IMR-90 (cell line): ENCODE measurements at regions not wholly inside any gene's neighbourhood (a gene's known extent, or its start where the extent isn't known, plus 50 kb on each side); places are given as distances from the start of the nearest gene placed in this dataset.

ENCODE experiments used
- ATAC-seq: fragments of 200-7000 bp; cut with Tn5 transposase; 2 replicates; pipeline ENCODE4 v1.9.1; 2020; ENCODE audit warnings: low read depth, mild to moderate bottlenecking, moderate library complexity
- BruUV-seq: library from RNA; stranded (reverse); fragments of 400-500 nt; replicated peaks from 2 replicates; lab custom pipeline; 2021; lab: Mats Ljungman, UMichigan
- CTCF ChIA-PET: fragments of 300-600 bp; formaldehyde crosslinking; extraction: SDS; loops from one replicate; lab custom pipeline; 2021; ENCODE audit warnings: antibody characterized with exemption; lab: Yijun Ruan, JAX
- POLR2A ChIA-PET: fragments of 300-600 bp; sonication (Branson Sonifier 250); formaldehyde crosslinking; loops from one replicate; lab custom pipeline; 2022; ENCODE audit warnings: antibody characterized with exemption; ENCODE audit not compliant: unreplicated experiment; lab: Charles Lee
- DNase-seq: peaks from one replicate; pipeline ENCODE4 v3.0.0; 2013
- H2AFZ ChIP-seq: replicated peaks from 2 replicates; pipeline ENCODE3; 2013; ENCODE audit warnings: low read length, mild to moderate bottlenecking; ENCODE audit not compliant: poor library complexity
- H2AK5ac ChIP-seq: 2 replicates; pipeline ENCODE4 v1.6.1; 2013; ENCODE audit warnings: low read depth, low read length, inconsistent platforms
- H2AK9ac ChIP-seq: replicated peaks from 2 replicates; pipeline ENCODE3; 2013; ENCODE audit warnings: mild to moderate bottlenecking, low read depth, low read length, moderate library complexity; ENCODE audit not compliant: poor library complexity
- H2BK120ac ChIP-seq: 2 replicates; pipeline ENCODE4 v1.6.1; 2013; ENCODE audit warnings: low read depth, low read length, inconsistent platforms
- H2BK15ac ChIP-seq: 3 replicates; pipeline ENCODE4 v1.6.1; 2013; ENCODE audit warnings: low read depth, low read length, inconsistent platforms
- H2BK20ac ChIP-seq: 2 replicates; pipeline ENCODE4 v1.6.1; 2013; ENCODE audit warnings: low read depth, mild to moderate bottlenecking, inconsistent platforms, low read length, moderate library complexity
- H2BK5ac ChIP-seq: 2 replicates; pipeline ENCODE4 v1.6.1; 2013; ENCODE audit warnings: mild to moderate bottlenecking, low read depth, low read length, inconsistent platforms; ENCODE audit not compliant: poor library complexity, severe bottlenecking
- H3K14ac ChIP-seq: replicated peaks from 2 replicates; pipeline ENCODE4 v1.6.1; 2013; ENCODE audit warnings: low read depth, low read length, inconsistent platforms
- H3K18ac ChIP-seq: 2 replicates; pipeline ENCODE4 v1.6.1; 2013; ENCODE audit warnings: low read depth, low read length, control low read depth
- H3K23ac ChIP-seq: 2 replicates; pipeline ENCODE4 v1.6.1; 2013; ENCODE audit warnings: low read depth, low read length, inconsistent platforms
- H3K27ac ChIP-seq: 2 replicates; pipeline ENCODE4 v1.5.1; 2013; ENCODE audit warnings: mild to moderate bottlenecking, control low read depth, low read length; ENCODE audit not compliant: insufficient read depth
- H3K27me3 ChIP-seq: 2 replicates; pipeline ENCODE4 v1.6.1; 2013; ENCODE audit warnings: low read length; ENCODE audit not compliant: control insufficient read depth, insufficient read depth
- H3K36me3 ChIP-seq: 2 replicates; pipeline ENCODE4 v1.6.1; 2013; ENCODE audit warnings: low read length, mixed read lengths; ENCODE audit not compliant: control insufficient read depth, insufficient read depth
- H3K4ac ChIP-seq: 2 replicates; pipeline ENCODE4 v1.6.1; 2013; ENCODE audit warnings: low read depth, low read length, inconsistent platforms
- H3K4me1 ChIP-seq: 2 replicates; pipeline ENCODE4 v1.6.1; 2013; ENCODE audit warnings: low read length, mixed read lengths; ENCODE audit not compliant: control insufficient read depth, insufficient read depth
- H3K4me2 ChIP-seq: 2 replicates; pipeline ENCODE4 v1.6.1; 2013; ENCODE audit warnings: low read depth, mild to moderate bottlenecking, control low read depth, low read length, moderate library complexity
- H3K4me3 ChIP-seq: 2 replicates; pipeline ENCODE4 v1.5.1; 2013; ENCODE audit warnings: low read depth, mild to moderate bottlenecking, control low read depth, low read length, moderate library complexity; ENCODE audit not compliant: insufficient read depth
- H3K56ac ChIP-seq: 2 replicates; pipeline ENCODE4 v1.6.1; 2013; ENCODE audit warnings: low read length, inconsistent platforms; ENCODE audit not compliant: insufficient read depth; ENCODE audit errors: extremely low read depth
- H3K79me1 ChIP-seq, 2 experiments: 2 replicates each; pipeline ENCODE4 v1.6.1; 2013; ENCODE audit warnings: low read length in 2 of 2, inconsistent platforms in 1 of 2, low read depth in 1 of 2
- H3K9ac ChIP-seq: 2 replicates; pipeline ENCODE4 v1.6.1; 2013; ENCODE audit warnings: low read depth, low read length, control low read depth
- H3K9me1 ChIP-seq: 2 replicates; pipeline ENCODE4 v1.6.1; 2013; ENCODE audit warnings: low read length, inconsistent platforms; ENCODE audit not compliant: insufficient read depth
- H3K9me3 ChIP-seq: 2 replicates; pipeline ENCODE4 v1.6.1; 2013; ENCODE audit warnings: low read length; ENCODE audit not compliant: control insufficient read depth, insufficient read depth
- H4K20me1 ChIP-seq: 2 replicates; pipeline ENCODE4 v1.6.1; 2013; ENCODE audit warnings: low read length, inconsistent platforms; ENCODE audit not compliant: insufficient read depth
- H4K5ac ChIP-seq: 2 replicates; pipeline ENCODE4 v1.6.1; 2013; ENCODE audit warnings: mild to moderate bottlenecking, low read depth, low read length, control low read depth
- H4K8ac ChIP-seq, 2 experiments: 2 replicates each; pipeline ENCODE4 v1.6.1; 2013; ENCODE audit warnings: low read depth in 2 of 2, low read length in 2 of 2, control low read depth in 1 of 2, inconsistent platforms in 1 of 2
- H4K91ac ChIP-seq: 2 replicates; pipeline ENCODE4 v1.6.1; 2013; ENCODE audit warnings: low read depth, low read length, inconsistent platforms; ENCODE audit not compliant: insufficient read depth
- BHLHE40 ChIP-seq: fragments of 150-350 bp; IDR thresholded peaks from 2 replicates; pipeline ENCODE4 v1.6.1; 2016; ENCODE audit warnings: mild to moderate bottlenecking, low read depth, low read length
- CEBPB ChIP-seq: IDR thresholded peaks from 2 replicates; pipeline ENCODE4 v1.6.1; 2012; ENCODE audit warnings: low read depth, low read length, improper control_type of control experiment
- ELK1 ChIP-seq: fragments of 150-350 bp; IDR thresholded peaks from 2 replicates; pipeline ENCODE4 v1.6.1; 2016; ENCODE audit warnings: low read depth, mild to moderate bottlenecking, low read length, moderate library complexity, borderline replicate concordance
- FOS ChIP-seq: fragments of 150-350 bp; IDR thresholded peaks from 2 replicates; pipeline ENCODE4 v1.6.1; 2016; ENCODE audit warnings: low read depth, low read length
- MAFK ChIP-seq: IDR thresholded peaks from 2 replicates; pipeline ENCODE4 v1.6.1; 2012; ENCODE audit warnings: low read depth, low read length, improper control_type of control experiment
- MAZ ChIP-seq: IDR thresholded peaks from 2 replicates; pipeline ENCODE4 v1.6.1; 2012; ENCODE audit warnings: low read depth, mild to moderate bottlenecking, low read length, improper control_type of control experiment, moderate library complexity, borderline replicate concordance
- MXI1 ChIP-seq: IDR thresholded peaks from 2 replicates; pipeline ENCODE4 v1.6.1; 2012; ENCODE audit warnings: low read depth, mild to moderate bottlenecking, low read length, moderate library complexity, borderline replicate concordance
- NFE2L2 ChIP-seq: fragments of 150-350 bp; IDR thresholded peaks from 2 replicates; pipeline ENCODE4 v1.6.1; 2016; ENCODE audit warnings: low read depth, mild to moderate bottlenecking, low read length
- RAD21 ChIP-seq: IDR thresholded peaks from 2 replicates; pipeline ENCODE4 v1.6.1; 2012; ENCODE audit warnings: low read length, improper control_type of control experiment
- RCOR1 ChIP-seq: IDR thresholded peaks from 2 replicates; pipeline ENCODE4 v1.6.1; 2012; ENCODE audit warnings: mild to moderate bottlenecking, low read length, improper control_type of control experiment; ENCODE audit not compliant: insufficient replicate concordance
- RFX5 ChIP-seq: IDR thresholded peaks from 2 replicates; pipeline ENCODE4 v1.8.0; 2012; ENCODE audit warnings: low read depth, mild to moderate bottlenecking, low read length, moderate library complexity
- SMC3 ChIP-seq: fragments of 150-350 bp; IDR thresholded peaks from 2 replicates; pipeline ENCODE4 v1.6.1; 2016; ENCODE audit warnings: low read depth, mild to moderate bottlenecking, antibody characterized with exemption, low read length, moderate library complexity
- dilution Hi-C: fragments of 300-500 bp; cut with HindIII; formaldehyde crosslinking; loops from one replicate; pipeline ENCODE4 v1.14.3; 2018; ENCODE audit warnings: low sequenced_read_pairs; ENCODE audit not compliant: unreplicated experiment
- in situ Hi-C: fragments of 300-500 bp; cut with MboI; formaldehyde crosslinking; loops from 3 replicates; pipeline ENCODE4 v1.14.3; 2019; ENCODE audit warnings: low sequenced_read_pairs, inconsistent platforms, mixed read lengths
- intact Hi-C: fragments of 100-400 bp; cut with micrococcal nuclease; formaldehyde crosslinking; loops from 2 replicates; pipeline ENCODE4 v1.10.0; 2022
- TF ChIP-seq, protein P1 (sequence below): conservative IDR thresholded peaks from 2 replicates; pipeline ENCODE4 v1.5.1; 2012; ENCODE audit warnings: mild to moderate bottlenecking, low read depth, low read length, improper control_type of control experiment
- TF ChIP-seq, protein P2 (sequence below): fragments of 150-350 bp; IDR thresholded peaks from 2 replicates; pipeline ENCODE4 v1.6.1; 2017; ENCODE audit warnings: mild to moderate bottlenecking, antibody characterized with exemption, low read length, low read depth

DNA sequence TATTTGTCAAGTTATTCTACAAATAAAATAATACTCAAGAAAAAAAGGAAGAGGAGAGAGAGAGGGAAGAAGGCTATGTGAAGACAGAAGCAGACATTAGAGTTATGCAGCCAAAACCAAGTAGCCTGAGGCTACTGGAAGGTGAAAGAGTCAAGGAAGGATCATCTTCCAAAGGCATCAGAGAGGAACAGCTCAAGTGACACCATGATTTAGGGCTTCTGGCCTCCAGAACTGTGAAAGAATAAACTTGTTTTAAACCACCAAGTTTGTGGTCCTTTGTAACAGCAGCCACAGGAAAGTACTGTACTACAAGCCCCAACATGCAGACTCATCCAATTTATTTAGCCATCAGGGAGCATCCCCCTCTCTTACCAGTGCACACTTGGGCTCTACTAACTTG, 788.5 kb upstream of the LRRTM1 start:
- Histone ChIP-seq H3K9me3 (peaks cover 2% of the 10 kb centered on the region; the same call in 1 of the 2 replicates), H2BK15ac (no peak overlapping the region), H2AFZ (no peak overlapping the region), H3K9ac (no peak overlapping the region), H4K20me1 (no peaks in the 10 kb centered on the region), H4K8ac (no peak overlapping the region), H3K56ac (no peak overlapping the region), H2AK5ac (no peak overlapping the region), H3K14ac (no peak overlapping the region), H3K27me3 (no peaks in the 10 kb centered on the region), H3K9me1 (no peaks in the 10 kb centered on the region), H3K27ac (no peak overlapping the region), H2BK120ac (no peak overlapping the region), H3K4ac (no peak overlapping the region), H3K4me1 (no peaks in the 10 kb centered on the region), H2BK5ac (no peak overlapping the region), H3K36me3 (no peaks in the 10 kb centered on the region), H2AK9ac (no peak overlapping the region), H3K18ac (no peak overlapping the region), H4K5ac (no peak overlapping the region), H4K91ac (no peak overlapping the region), H3K23ac (no peak overlapping the region), H3K79me1 (no peaks in the 10 kb centered on the region), H2BK20ac (no peak overlapping the region), H3K4me3 (no peak overlapping the region), H3K4me2 (no peak overlapping the region)
- dilution Hi-C loops (no loop called here), in situ Hi-C loops (no loop called here), intact Hi-C loops (no loop called here)
- POLR2A ChIA-PET: no interaction called here
- ATAC-seq: no peak
- no TSS peak for BruUV-seq
- DNase-seq: no peak
- TF ChIP-seq MXI1: no peak
- no peak for TF ChIP-seq RAD21
- TF ChIP-seq, protein P1, sequence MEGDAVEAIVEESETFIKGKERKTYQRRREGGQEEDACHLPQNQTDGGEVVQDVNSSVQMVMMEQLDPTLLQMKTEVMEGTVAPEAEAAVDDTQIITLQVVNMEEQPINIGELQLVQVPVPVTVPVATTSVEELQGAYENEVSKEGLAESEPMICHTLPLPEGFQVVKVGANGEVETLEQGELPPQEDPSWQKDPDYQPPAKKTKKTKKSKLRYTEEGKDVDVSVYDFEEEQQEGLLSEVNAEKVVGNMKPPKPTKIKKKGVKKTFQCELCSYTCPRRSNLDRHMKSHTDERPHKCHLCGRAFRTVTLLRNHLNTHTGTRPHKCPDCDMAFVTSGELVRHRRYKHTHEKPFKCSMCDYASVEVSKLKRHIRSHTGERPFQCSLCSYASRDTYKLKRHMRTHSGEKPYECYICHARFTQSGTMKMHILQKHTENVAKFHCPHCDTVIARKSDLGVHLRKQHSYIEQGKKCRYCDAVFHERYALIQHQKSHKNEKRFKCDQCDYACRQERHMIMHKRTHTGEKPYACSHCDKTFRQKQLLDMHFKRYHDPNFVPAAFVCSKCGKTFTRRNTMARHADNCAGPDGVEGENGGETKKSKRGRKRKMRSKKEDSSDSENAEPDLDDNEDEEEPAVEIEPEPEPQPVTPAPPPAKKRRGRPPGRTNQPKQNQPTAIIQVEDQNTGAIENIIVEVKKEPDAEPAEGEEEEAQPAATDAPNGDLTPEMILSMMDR: no peak
- no peak for TF ChIP-seq ELK1
- TF ChIP-seq RCOR1: no peak
- TF ChIP-seq BHLHE40: no peak
- TF ChIP-seq, protein P2, sequence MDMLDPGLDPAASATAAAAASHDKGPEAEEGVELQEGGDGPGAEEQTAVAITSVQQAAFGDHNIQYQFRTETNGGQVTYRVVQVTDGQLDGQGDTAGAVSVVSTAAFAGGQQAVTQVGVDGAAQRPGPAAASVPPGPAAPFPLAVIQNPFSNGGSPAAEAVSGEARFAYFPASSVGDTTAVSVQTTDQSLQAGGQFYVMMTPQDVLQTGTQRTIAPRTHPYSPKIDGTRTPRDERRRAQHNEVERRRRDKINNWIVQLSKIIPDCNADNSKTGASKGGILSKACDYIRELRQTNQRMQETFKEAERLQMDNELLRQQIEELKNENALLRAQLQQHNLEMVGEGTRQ: no peak
- no peak for TF ChIP-seq MAFK
- no peak for TF ChIP-seq RFX5
- TF ChIP-seq MAZ: no peak
- TF ChIP-seq SMC3: no peak
- no peak for TF ChIP-seq NFE2L2
- no peak for TF ChIP-seq FOS
- no peak for TF ChIP-seq CEBPB
- CTCF ChIA-PET: no interaction called here
